ENCODE measurements at regions not wholly inside any gene's neighbourhood (a gene's known extent, or its start where the extent isn't known, plus 50 kb on each side); places are given as distances from the start of the nearest gene placed in this dataset.

- TF ChIP-seq POLR2A (IDR thresholded peaks at IDR 0.05) (no peak), CTCF (IDR thresholded peaks at IDR 0.05) (no peak)
These were observed 106.2 kb downstream of the KCNF1 start for GRCh38 chr2:11017921-11018320.
